Neuronal stem cell (in vitro differentiated cells): ENCODE measurements at regions not wholly inside any gene's neighbourhood (a gene's known extent, or its start where the extent isn't known, plus 50 kb on each side); places are given as distances from the start of the nearest gene placed in this dataset.

Experiments used
- DNase-seq: peaks from one replicate; pipeline ENCODE4 v3.0.0-alpha.2; 2013; ENCODE audit warnings: low spot score
- H2AFZ ChIP-seq: one replicate; pipeline ENCODE4 v1.6.1; 2013; ENCODE audit warnings: mild to moderate bottlenecking, low read length, inconsistent platforms
- H2AK5ac ChIP-seq: 2 replicates; pipeline ENCODE4 v1.6.1; 2013; ENCODE audit warnings: low read depth, mild to moderate bottlenecking, inconsistent platforms, low read length, moderate library complexity, mixed read lengths
- H2BK120ac ChIP-seq: 2 replicates; pipeline ENCODE4 v1.6.1; 2013; ENCODE audit warnings: low read depth, mild to moderate bottlenecking, inconsistent platforms, low read length, moderate library complexity, mixed read lengths
- H2BK12ac ChIP-seq: one replicate; pipeline ENCODE4 v1.6.1; 2013; ENCODE audit warnings: low read length, inconsistent platforms
- H2BK15ac ChIP-seq: 2 replicates; pipeline ENCODE4 v1.6.1; 2013; ENCODE audit warnings: mild to moderate bottlenecking, low read length, inconsistent platforms, mixed read lengths
- H2BK5ac ChIP-seq: one replicate; pipeline ENCODE4 v1.6.1; 2013; ENCODE audit warnings: inconsistent platforms, mild to moderate bottlenecking, low read length, moderate library complexity
- H3K14ac ChIP-seq: one replicate; pipeline ENCODE4 v1.6.1; 2013; ENCODE audit warnings: low read length, inconsistent platforms
- H3K18ac ChIP-seq: 2 replicates; pipeline ENCODE4 v1.6.1; 2013; ENCODE audit warnings: low read length, inconsistent platforms
- H3K23ac ChIP-seq: 2 replicates; pipeline ENCODE4 v1.6.1; 2013; ENCODE audit warnings: low read depth, mild to moderate bottlenecking, mixed read lengths, low read length, inconsistent platforms; ENCODE audit not compliant: poor library complexity
- H3K27ac ChIP-seq: replicated peaks from 3 replicates; pipeline ENCODE4 v1.5.1; 2013; ENCODE audit warnings: low read length, inconsistent platforms
- H3K27me3 ChIP-seq, 3 experiments: 2 replicates each; pipeline ENCODE4 v1.6.1; 2013; ENCODE audit warnings: low read length in 3 of 3, mild to moderate bottlenecking in 2 of 3, inconsistent platforms in 1 of 3, low read depth in 1 of 3, mixed read lengths in 1 of 3, moderate library complexity in 1 of 3; ENCODE audit not compliant: control insufficient read depth in 3 of 3, insufficient read depth in 3 of 3
- H3K36me3 ChIP-seq, 2 donors: replicated peaks in 1 of 2; 2 replicates each; pipeline ENCODE4 v1.6.1; 2013; ENCODE audit warnings: low read length in 2 of 2; ENCODE audit not compliant: control insufficient read depth in 2 of 2, insufficient read depth in 2 of 2
- H3K4ac ChIP-seq: 2 replicates; pipeline ENCODE4 v1.6.1; 2013; ENCODE audit warnings: inconsistent platforms, mild to moderate bottlenecking, low read length, moderate library complexity
- H3K4me1 ChIP-seq, 2 donors: 1 replicate in 1 of 2; 2 replicates in 1 of 2; pipeline ENCODE4 v1.6.1; 2013; ENCODE audit warnings: low read length in 2 of 2, low read depth in 1 of 2; ENCODE audit not compliant: control insufficient read depth in 2 of 2, insufficient read depth in 1 of 2
- H3K4me2 ChIP-seq: one replicate; pipeline ENCODE4 v1.6.1; 2013; ENCODE audit warnings: mild to moderate bottlenecking, low read length, inconsistent platforms; ENCODE audit not compliant: insufficient read depth, poor library complexity, severe bottlenecking
- H3K4me3 ChIP-seq, 2 donors: 2 replicates each; pipeline ENCODE4 v1.5.1; 2013; ENCODE audit warnings: low read length in 2 of 2, mild to moderate bottlenecking in 2 of 2, inconsistent platforms in 1 of 2, moderate library complexity in 1 of 2
- H3K79me1 ChIP-seq: one replicate; pipeline ENCODE4 v1.6.1; 2013; ENCODE audit warnings: low read depth, mild to moderate bottlenecking, inconsistent platforms, low read length, moderate library complexity
- H3K9ac ChIP-seq: one replicate; pipeline ENCODE4 v1.6.1; 2013; ENCODE audit warnings: mild to moderate bottlenecking, low read depth, low read length, inconsistent platforms; ENCODE audit not compliant: poor library complexity
- H3K9me3 ChIP-seq, 2 donors: replicated peaks in 1 of 2; 2 replicates each; pipeline versions ENCODE3 to v1.6.1; 2013; ENCODE audit warnings: low read length in 2 of 2, mild to moderate bottlenecking in 2 of 2, inconsistent platforms in 1 of 2, low read depth in 1 of 2, mixed read lengths in 1 of 2, moderate library complexity in 1 of 2; ENCODE audit not compliant: control insufficient read depth in 2 of 2, insufficient read depth in 1 of 2
- H4K8ac ChIP-seq: one replicate; pipeline ENCODE4 v1.6.1; 2013; ENCODE audit warnings: low read depth, mild to moderate bottlenecking, inconsistent platforms, low read length, moderate library complexity
- H4K91ac ChIP-seq: one replicate; pipeline ENCODE4 v1.6.1; 2013; ENCODE audit warnings: low read length, low read depth, mild to moderate bottlenecking, inconsistent platforms; ENCODE audit not compliant: poor library complexity
- WGBS, 2 donors: extraction: QIAGEN DNeasy Blood & Tissue Kit; methylation state at CpG; one replicate each; pipeline ENCODE4 v1.1.7; 2013; ENCODE audit warnings: missing lambda C conversion rate in 2 of 2, mixed read lengths in 1 of 2; ENCODE audit not compliant: insufficient read length in 2 of 2, insufficient replicate concordance in 1 of 2; ENCODE audit errors: extremely low coverage in 2 of 2; 5-methylcytosine and 5-hydroxymethylcytosine counted together

DNA sequence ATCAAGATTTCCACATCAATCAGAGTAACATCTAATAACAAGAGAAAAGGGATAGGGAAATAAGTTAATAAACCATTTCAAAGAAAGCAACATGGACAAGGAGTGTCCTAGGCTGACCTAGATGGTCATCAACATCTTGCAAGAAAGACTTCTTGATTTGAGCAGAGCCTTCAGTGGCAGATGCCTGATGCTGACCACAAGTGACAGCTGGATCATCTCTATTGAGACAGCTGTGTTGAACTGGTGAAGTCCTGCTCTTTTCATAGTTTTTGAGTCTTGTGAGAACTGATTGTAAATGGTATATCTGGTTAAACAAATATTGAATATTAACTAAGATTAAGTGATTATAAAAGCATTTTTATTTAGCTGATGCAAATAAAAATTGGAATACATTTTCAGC lies 1083.6 kb upstream of the LRFN5 start:
- Histone ChIP-seq H3K27me3 (no peaks in the 10 kb centered on the region), H2AFZ (no peak overlapping the region), H3K4me1 (peaks cover 0 to 4% of the 10 kb centered on the region in 2 donors), H2BK15ac (no peak overlapping the region), H2BK12ac (no peak overlapping the region), H2BK120ac (no peak overlapping the region), H3K4me2 (no peak overlapping the region), H3K23ac (no peak overlapping the region), H2AK5ac (no peak overlapping the region), H3K18ac (no peak overlapping the region), H2BK5ac (no peak overlapping the region), H3K36me3 (no peaks in the 10 kb centered on the region), H4K8ac (no peak overlapping the region), H3K9ac (no peak overlapping the region), H3K14ac (no peak overlapping the region), H4K91ac (no peak overlapping the region), H3K27ac (no peak overlapping the region), H3K79me1 (no peaks in the 10 kb centered on the region), H3K4me3 (no peak overlapping the region), H3K9me3 (no peaks in the 10 kb centered on the region), H3K4ac (no peak overlapping the region)
- DNase-seq, result no peak

- WGBS, 2 donors, result no CpG with 5 or more reads among the region's 3 CpGs
- Histone ChIP-seq H3K4me1 (no peaks in the 10 kb centered on the region), H2AK5ac (no peak overlapping the region)
These were observed 1062.2 kb upstream of the FBXO33 start for GRCh38 chr14:40494483-40494882.

DNA sequence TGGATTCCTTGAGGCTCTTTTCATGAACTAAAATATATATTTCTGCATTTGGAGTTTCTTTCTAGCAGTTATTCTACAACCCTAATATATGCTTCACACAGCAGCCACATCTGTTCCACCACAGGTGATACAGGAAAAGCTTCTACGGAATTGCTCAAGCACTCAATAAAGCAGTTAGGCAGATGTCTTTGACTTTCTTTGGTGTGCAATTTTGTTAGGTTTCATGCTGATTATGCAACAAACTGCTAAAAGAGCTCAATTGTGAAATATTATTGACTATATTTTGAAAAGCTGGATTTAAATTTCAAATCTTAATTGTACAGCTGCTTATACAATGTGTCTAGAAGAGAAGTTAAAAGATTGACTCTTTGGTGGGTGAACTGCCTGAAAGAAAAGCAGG lies 1055.6 kb upstream of the FBXO33 start:
- no peaks in the 10 kb centered on the region for H3K4me1 ChIP-seq
- no peak overlapping the region for H4K8ac ChIP-seq
- no peak overlapping the region for H2BK120ac ChIP-seq
- H3K4ac ChIP-seq, result no peak overlapping the region
- H3K14ac ChIP-seq, result no peak overlapping the region
- H3K27ac ChIP-seq, result no peak overlapping the region
- no CpG with 5 or more reads among the region's 1 CpG for WGBS, 2 donors
- H3K4me3 ChIP-seq, result no peak overlapping the region
- no peak overlapping the region for H3K18ac ChIP-seq
- H2BK12ac ChIP-seq, result no peak overlapping the region
- H3K23ac ChIP-seq, result no peak overlapping the region
- no peak for DNase-seq
- no peak overlapping the region for H2AK5ac ChIP-seq
- H2BK15ac ChIP-seq, result no peak overlapping the region
- no peak overlapping the region for H3K4me2 ChIP-seq
- no peak overlapping the region for H2BK5ac ChIP-seq
- H3K27me3 ChIP-seq, result no peaks in the 10 kb centered on the region
- no peaks in the 10 kb centered on the region for H3K9me3 ChIP-seq
- H3K9ac ChIP-seq, result no peak overlapping the region
- no peak overlapping the region for H4K91ac ChIP-seq
- no peaks in the 10 kb centered on the region for H3K79me1 ChIP-seq
- H2AFZ ChIP-seq, result no peak overlapping the region
- H3K36me3 ChIP-seq, result no peaks in the 10 kb centered on the region

More at GRCh38 chr14:40494483-40494882, 1062.2 kb upstream of the FBXO33 start:
- no peaks in the 10 kb centered on the region for H3K79me1 ChIP-seq
- H3K4ac ChIP-seq, result no peak overlapping the region
- no peak overlapping the region for H3K4me3 ChIP-seq
- H4K8ac ChIP-seq, result no peak overlapping the region
- no peak overlapping the region for H3K4me2 ChIP-seq
- no peak overlapping the region for H3K23ac ChIP-seq
- no peaks in the 10 kb centered on the region for H3K36me3 ChIP-seq
- H3K9ac ChIP-seq, result no peak overlapping the region
- H2BK5ac ChIP-seq, result no peak overlapping the region
- no peak overlapping the region for H2BK120ac ChIP-seq
- no peak overlapping the region for H2BK12ac ChIP-seq
- no peak for DNase-seq
- H2AFZ ChIP-seq, result no peak overlapping the region
- no peak overlapping the region for H3K18ac ChIP-seq
- H2BK15ac ChIP-seq, result no peak overlapping the region
- no peaks in the 10 kb centered on the region for H3K9me3 ChIP-seq
- no peak overlapping the region for H3K27ac ChIP-seq
- H3K27me3 ChIP-seq, result no peaks in the 10 kb centered on the region
- H3K14ac ChIP-seq, result no peak overlapping the region
- H4K91ac ChIP-seq, result no peak overlapping the region

DNA sequence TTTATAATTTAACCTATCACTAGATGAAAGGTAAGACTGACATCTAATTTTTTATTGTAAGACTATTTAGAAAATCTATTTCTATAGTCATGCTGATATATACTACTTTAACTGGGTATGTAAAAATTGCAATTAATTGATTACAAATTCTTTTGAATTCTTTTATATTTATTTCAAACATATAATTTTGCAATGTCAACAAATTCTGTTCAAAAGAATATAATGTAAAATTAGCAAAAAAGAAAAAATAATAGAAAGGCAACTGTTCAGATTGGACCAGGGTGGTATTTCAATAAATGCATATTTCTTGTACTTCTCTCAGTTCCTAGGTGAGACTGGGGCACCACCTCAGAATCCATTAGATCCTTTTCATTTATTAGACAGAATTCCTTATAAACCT lies 1053.5 kb upstream of the FBXO33 start:
- H3K4ac ChIP-seq, result no peak overlapping the region
- no peak overlapping the region for H3K14ac ChIP-seq
- no peak overlapping the region for H2BK15ac ChIP-seq
- no peaks in the 10 kb centered on the region for H3K4me1 ChIP-seq
- no peaks in the 10 kb centered on the region for H3K27me3 ChIP-seq
- no peaks in the 10 kb centered on the region for H3K79me1 ChIP-seq
- no peak overlapping the region for H3K4me2 ChIP-seq
- no peaks in the 10 kb centered on the region for H3K36me3 ChIP-seq
- H3K4me3 ChIP-seq, result no peak overlapping the region
- DNase-seq, result no peak
- H2BK120ac ChIP-seq, result no peak overlapping the region
- H3K9me3 ChIP-seq, result no peaks in the 10 kb centered on the region
- H3K18ac ChIP-seq, result no peak overlapping the region
- H3K9ac ChIP-seq, result no peak overlapping the region
- H2AFZ ChIP-seq, result no peak overlapping the region
- no peak overlapping the region for H2BK12ac ChIP-seq
- H2BK5ac ChIP-seq, result no peak overlapping the region
- H3K27ac ChIP-seq, result no peak overlapping the region
- H4K91ac ChIP-seq, result no peak overlapping the region
- H3K23ac ChIP-seq, result no peak overlapping the region
- no peak overlapping the region for H2AK5ac ChIP-seq
- no peak overlapping the region for H4K8ac ChIP-seq
